ENCODE measurements at regions not wholly inside any gene's neighbourhood (a gene's known extent, or its start where the extent isn't known, plus 50 kb on each side); places are given as distances from the start of the nearest gene placed in this dataset.
A peak's percentile ranks its signal among the peaks of the same experiment; 100 is the strongest.

DNA sequence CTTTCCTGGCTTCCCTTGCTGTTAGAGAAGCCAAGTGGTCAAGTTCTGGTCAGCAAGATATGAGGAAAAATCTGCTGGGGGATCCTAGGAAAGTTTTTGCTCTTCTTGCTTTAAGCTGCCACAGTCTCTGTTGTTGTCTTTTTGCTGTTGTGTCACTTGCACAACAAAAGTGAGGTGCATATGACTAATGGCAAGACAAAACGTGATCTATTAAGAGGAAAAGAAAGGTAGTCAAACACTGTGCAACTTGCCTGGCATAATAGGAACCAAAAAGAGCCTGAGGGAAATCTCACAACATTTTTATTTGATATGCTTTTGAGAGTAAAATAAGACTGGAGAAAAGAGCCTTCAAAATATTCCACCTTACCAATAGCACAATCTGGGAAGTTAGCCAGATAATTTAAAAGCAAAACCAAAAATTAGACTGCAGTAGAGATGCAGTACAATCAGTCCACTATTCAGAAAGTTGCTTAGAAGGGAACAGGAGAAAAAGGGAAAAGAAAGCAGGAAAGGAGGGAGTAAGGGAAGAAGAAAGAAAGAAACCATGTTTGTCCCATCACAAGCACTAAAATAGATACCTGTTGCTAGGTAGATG lies 110.0 kb upstream of the SLC4A7 start:
- Histone ChIP-seq H3K27me3 (ENCODE audit: insufficient read depth in 3 of 3, low read length in 2 of 3) (no peaks in the 10 kb centered on the region), H3K27ac (no peak overlapping the region), H3K9me3 (no peaks in the 10 kb centered on the region), H3K4me3 (no peak overlapping the region), H3K4me1 (peaks cover 12% of the 10 kb centered on the region), H3K36me3 (ENCODE audit: insufficient read depth in 1 of 2, low read depth in 1 of 2) (no peaks in the 10 kb centered on the region)
- ATAC-seq (no peak), DNase-seq (no peak)
- 51 to 66% (median 59%) methylated on average over 1 of the region's 1 CpG for WGBS, 3 donors
- intact Hi-C loops (cut with DNase I): no loop called here
- TF ChIP-seq, protein P1, sequence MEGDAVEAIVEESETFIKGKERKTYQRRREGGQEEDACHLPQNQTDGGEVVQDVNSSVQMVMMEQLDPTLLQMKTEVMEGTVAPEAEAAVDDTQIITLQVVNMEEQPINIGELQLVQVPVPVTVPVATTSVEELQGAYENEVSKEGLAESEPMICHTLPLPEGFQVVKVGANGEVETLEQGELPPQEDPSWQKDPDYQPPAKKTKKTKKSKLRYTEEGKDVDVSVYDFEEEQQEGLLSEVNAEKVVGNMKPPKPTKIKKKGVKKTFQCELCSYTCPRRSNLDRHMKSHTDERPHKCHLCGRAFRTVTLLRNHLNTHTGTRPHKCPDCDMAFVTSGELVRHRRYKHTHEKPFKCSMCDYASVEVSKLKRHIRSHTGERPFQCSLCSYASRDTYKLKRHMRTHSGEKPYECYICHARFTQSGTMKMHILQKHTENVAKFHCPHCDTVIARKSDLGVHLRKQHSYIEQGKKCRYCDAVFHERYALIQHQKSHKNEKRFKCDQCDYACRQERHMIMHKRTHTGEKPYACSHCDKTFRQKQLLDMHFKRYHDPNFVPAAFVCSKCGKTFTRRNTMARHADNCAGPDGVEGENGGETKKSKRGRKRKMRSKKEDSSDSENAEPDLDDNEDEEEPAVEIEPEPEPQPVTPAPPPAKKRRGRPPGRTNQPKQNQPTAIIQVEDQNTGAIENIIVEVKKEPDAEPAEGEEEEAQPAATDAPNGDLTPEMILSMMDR (IDR thresholded peaks at IDR 0.05): no peak

DNA sequence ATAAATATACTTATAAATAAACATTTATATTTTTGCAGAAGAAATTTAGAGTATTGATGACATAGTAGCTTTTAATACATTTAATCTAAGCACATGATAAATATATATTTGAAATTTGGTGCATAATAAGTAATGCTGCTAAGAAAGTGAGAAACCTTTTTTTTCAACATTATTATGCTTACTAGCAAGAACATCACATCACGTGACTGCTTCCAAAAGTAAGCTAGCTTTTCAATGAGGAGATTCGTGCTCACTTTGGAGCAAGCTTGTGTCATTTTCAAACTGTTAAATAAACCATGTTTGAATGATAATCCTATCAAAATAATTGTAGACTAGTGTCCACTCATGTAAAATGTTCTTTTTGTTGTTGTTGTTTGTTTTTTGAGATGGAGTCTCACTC lies 109.0 kb upstream of the SLC4A7 start:
- no peaks in the 10 kb centered on the region for H3K9me3 ChIP-seq
- intact Hi-C loops (cut with DNase I): no loop called here
- no peaks in the 10 kb centered on the region for H3K36me3 ChIP-seq (ENCODE audit: insufficient read depth in 1 of 2, low read depth in 1 of 2)
- TF ChIP-seq, protein P1 (IDR thresholded peaks at IDR 0.05): no peak
- no peak overlapping the region for H3K27ac ChIP-seq
- H3K4me1 ChIP-seq: peaks cover 12% of the 10 kb centered on the region
- H3K4me3 ChIP-seq: no peak overlapping the region
- DNase-seq (no peak), ATAC-seq (no peak)
- 84 to 93% (median 90%) methylated on average over 2 of the region's 2 CpGs for WGBS, 3 donors
- no peaks in the 10 kb centered on the region for H3K27me3 ChIP-seq (ENCODE audit: insufficient read depth in 3 of 3, low read length in 2 of 3)

DNA sequence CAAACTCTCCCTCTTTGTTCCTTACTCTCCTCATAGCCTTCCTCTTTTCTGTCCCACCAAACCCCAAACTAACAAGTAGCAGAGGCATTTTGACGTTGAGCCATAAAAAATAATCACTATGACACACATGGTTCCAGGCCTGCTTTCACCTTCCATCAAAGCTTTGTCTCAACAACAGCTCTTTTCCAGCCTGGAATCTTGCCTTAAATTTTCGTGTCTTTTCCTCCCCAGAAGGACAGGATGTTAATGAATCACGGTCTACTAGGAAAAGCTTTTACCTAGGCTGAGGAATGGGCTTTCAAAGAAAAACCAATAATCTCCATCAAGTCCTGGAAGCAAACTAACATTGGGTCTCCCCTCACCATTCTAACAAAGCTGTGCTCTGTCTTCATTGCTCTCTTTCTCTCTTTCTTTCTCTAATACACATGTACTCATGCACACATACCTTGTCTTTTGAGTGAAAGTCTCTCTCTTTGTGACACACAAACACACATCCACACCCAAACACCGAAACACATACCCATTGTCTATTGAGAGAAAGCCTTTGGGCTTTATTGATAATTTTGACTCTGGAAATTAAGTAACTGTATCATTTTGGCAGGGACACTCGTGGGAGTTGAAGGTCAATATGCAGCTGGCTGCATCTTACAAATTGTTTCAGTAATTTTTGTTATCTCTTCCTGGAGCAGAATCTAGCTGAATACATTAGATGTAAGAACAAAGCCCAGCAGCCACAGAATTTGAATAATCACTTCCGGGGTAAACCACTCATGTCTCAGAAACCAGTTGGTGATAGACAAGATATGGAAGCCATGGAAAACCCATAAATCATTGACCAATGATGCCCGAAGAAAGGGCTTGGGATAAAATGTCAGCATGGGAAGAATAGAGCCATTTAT lies 107.4 kb upstream of the SLC4A7 start:
- Histone ChIP-seq H3K27me3 (ENCODE audit: insufficient read depth in 3 of 3, low read length in 2 of 3) (no peaks in the 10 kb centered on the region), H3K9me3 (no peaks in the 10 kb centered on the region), H3K27ac (peak overlapping the region; percentile 56), H3K4me3 (peak overlapping the region; percentile 0), H3K4me1 (peaks cover 12% of the 10 kb centered on the region), H3K36me3 (ENCODE audit: insufficient read depth in 1 of 2, low read depth in 1 of 2) (no peaks in the 10 kb centered on the region)
- intact Hi-C loops (cut with DNase I): no loop called here
- WGBS, 3 donors: 45 to 48% (median 46%) methylated on average over 7 of the region's 7 CpGs
- no peak for DNase-seq
- TF ChIP-seq, protein P1 (IDR thresholded peaks at IDR 0.05): no peak
- ATAC-seq: peak in 1 of 4 donors; percentile 5

DNA sequence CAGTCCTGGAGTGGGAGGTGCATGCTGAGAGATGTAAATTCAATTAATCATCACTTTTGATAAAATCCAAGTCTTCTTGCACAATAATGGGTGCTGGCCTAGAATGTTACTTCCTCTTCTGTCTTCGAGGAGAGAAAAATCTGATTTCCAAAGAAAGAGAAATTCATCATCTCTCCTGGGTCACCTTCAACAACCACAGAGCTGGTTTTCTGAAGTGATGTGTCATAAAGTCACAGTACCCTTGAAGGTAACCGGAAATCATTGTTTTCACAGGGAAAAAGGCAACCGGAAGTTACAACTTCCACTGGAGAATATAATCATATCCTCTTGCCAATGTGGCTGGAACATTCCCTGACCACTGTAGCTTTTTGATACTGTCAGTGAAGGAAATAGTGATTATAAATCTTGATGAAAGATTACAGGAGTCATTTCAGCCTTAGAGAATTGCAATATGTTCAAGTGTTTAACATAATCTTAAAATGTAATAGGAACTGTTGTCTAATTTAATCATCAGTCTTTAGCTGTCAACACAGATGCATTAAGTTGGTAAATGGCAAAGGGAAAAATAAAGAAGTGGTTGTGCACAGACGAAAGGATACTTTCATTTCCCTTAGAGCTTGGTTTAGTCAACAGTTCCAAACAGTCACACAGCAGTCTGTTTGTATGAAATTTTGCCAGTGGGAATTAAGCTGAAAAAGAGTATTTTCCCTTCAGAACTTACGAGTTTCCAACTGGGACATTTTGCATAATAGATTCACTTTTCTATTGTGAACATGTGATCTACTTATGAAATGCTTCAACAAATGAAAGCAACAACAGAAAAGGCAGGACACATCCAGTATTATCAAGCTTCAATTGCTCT lies 106.5 kb upstream of the SLC4A7 start:
- H3K36me3 ChIP-seq (ENCODE audit: insufficient read depth in 1 of 2, low read depth in 1 of 2): no peaks in the 10 kb centered on the region
- H3K9me3 ChIP-seq: no peaks in the 10 kb centered on the region
- no peak for DNase-seq
- ATAC-seq: peak in 3 of 4 donors; percentile 46 to 61 (median 52)
- TF ChIP-seq, protein P1 (IDR thresholded peaks at IDR 0.05): no peak
- intact Hi-C loops (cut with DNase I): no loop called here
- peak overlapping the region; percentile 56 for H3K27ac ChIP-seq
- peaks cover 12% of the 10 kb centered on the region for H3K4me1 ChIP-seq
- peak overlapping the region; percentile 0 for H3K4me3 ChIP-seq
- H3K27me3 ChIP-seq (ENCODE audit: insufficient read depth in 3 of 3, low read length in 2 of 3): no peaks in the 10 kb centered on the region
- 18 to 29% (median 19%) methylated on average over 5 of the region's 5 CpGs for WGBS, 3 donors
